GM12873 (cell line): ENCODE measurements at regions not wholly inside any gene's neighbourhood (a gene's known extent, or its start where the extent isn't known, plus 50 kb on each side); places are given as distances from the start of the nearest gene placed in this dataset.

Experiments used
- TF ChIP-seq, protein P1 (sequence below): IDR thresholded peaks from 2 replicates; pipeline ENCODE4 v1.5.1; 2012; ENCODE audit warnings: low read depth, mild to moderate bottlenecking, moderate library complexity, low read length, control low read depth; ENCODE audit not compliant: insufficient read depth; ENCODE audit errors: missing control alignments

DNA sequence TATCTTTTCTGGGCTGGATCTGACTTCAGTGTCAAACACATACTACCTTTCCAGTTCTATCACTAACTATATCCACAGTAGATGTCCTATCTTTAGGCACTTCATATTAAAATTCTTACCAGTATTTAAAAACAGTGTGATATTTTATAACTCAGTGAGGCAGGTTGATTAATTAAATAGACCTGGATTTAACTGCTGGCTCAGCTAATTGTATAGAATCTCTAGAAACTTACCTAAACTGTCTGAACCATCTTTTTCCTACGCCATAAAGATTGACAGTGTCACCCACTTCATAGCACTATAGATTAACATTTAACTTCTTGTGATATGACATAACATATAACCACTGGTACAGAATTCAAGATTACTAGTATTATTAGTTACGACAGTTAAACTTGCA is 935.3 kb downstream of the FAT4 start:
- TF ChIP-seq, protein P1, sequence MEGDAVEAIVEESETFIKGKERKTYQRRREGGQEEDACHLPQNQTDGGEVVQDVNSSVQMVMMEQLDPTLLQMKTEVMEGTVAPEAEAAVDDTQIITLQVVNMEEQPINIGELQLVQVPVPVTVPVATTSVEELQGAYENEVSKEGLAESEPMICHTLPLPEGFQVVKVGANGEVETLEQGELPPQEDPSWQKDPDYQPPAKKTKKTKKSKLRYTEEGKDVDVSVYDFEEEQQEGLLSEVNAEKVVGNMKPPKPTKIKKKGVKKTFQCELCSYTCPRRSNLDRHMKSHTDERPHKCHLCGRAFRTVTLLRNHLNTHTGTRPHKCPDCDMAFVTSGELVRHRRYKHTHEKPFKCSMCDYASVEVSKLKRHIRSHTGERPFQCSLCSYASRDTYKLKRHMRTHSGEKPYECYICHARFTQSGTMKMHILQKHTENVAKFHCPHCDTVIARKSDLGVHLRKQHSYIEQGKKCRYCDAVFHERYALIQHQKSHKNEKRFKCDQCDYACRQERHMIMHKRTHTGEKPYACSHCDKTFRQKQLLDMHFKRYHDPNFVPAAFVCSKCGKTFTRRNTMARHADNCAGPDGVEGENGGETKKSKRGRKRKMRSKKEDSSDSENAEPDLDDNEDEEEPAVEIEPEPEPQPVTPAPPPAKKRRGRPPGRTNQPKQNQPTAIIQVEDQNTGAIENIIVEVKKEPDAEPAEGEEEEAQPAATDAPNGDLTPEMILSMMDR: no peak

DNA sequence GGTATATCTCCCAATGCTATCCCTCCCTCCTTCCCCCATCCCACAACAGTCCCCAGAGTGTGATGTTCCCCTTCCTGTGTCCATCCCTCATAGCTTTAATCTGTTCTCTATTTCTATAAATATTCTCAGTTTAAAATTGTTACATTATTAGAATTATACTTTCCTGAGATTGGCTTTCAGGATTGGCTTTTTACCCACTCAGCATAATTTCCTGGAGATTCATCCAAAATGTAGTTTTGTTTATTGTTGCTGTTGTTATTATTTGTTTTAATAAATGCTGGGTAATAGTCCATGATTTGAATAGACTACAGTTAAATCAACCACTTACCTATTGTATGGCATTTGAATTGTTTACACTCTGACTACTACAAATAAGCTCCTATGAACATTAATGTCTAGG is 936.4 kb downstream of the FAT4 start:
- TF ChIP-seq, protein P1: no peak

DNA sequence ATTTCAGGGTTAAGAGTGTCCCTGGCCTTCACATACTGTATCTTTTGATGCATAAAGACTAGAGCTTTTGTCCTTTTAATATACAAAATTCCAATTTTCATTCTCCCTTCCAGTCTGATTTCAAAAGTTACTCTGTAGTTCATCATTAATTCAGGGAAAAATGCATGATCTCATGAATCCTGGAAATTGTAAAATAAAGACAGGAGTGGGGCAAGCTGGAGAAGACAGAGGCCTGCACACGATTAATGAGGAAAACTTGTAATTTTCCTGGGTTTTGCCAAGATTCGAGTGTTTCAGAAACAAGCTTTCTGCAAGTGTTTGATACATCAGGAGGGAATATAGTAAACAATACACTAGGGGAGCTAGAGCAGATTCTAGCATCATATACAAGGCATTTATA is 947.9 kb downstream of the FAT4 start:
- TF ChIP-seq, protein P1: no peak

DNA sequence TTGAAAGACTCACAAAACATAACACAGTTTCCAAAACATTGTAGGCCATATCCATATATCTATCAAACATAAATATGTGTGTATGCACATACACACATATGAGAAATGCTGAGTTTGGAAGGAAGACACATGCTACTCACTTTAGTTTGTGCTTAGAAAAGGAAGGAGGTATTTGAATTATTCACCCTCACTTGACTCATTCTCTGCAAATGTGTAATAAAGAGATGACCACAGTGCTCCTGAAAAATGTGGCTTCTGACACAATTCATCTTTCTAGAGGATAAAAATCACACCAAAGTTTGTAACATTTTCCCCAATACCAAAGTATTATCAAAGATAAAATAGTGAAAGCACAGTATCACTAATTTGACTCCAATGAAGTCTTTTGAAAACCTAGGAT is 950.1 kb downstream of the FAT4 start:
- TF ChIP-seq, protein P1: no peak

DNA sequence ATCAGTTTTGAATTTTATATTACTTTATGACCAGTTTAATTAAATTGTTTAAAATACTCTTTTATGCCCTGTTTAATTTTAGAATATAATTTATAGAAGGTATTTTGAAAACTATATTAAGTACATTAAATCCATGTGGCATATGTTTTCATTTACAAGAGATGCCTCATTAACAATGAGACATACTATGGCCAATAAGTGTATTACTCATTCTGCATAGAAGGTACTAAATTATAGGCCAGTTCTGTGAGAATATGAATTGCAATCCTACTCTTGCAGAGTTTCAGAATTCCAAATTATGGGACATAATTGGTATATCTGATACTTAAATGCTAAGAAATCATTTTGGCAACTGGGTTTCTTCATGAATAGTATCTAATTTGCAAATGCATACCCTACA is 951.1 kb downstream of the FAT4 start:
- TF ChIP-seq, protein P1: no peak

DNA sequence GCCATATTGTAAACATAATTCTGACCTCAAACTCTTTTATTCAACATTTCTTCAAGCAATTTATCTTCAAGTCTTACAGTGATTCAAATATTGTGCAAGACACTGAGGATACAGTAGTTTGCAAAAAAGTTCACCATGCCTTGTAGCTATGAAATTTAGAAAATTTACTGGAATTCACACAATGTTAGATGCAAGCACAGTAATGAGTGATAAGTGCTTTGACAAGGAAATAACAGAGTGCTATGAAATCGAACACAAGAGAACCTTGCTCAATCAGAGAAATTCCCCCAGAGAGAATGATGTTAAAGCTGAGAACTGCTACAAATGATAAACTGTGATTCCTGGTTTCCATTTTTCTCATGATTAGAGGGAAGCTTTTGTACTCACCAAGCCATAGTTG is 952.9 kb downstream of the FAT4 start:
- TF ChIP-seq, protein P1: no peak

DNA sequence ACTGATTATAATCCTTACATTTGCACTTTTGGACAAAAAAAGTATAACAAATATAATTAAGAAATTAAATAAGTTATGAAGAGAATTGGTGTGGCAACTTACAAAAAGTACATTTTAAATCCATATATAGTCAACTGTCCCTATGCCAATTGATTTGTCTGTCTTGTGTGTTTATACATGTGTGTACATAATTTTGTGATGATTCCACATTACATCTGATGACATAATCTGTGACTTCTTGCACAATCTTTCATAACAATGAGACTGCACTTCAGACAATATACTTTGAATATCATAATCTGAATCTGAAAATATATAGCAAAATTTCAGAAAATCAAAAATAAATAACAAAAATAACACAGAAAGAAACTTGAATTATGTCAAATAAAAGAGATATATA is 953.4 kb downstream of the FAT4 start:
- TF ChIP-seq, protein P1: no peak
